Lower leg skin (tissue), 3 donors: ENCODE measurements at regions not wholly inside any gene's neighbourhood (a gene's known extent, or its start where the extent isn't known, plus 50 kb on each side); places are given as distances from the start of the nearest gene placed in this dataset.
"Not testable (repeated sequence)": the region's sequence is repeated elsewhere in the genome, so short reads cannot be mapped to it uniquely, and the experiment has no call there.

Experiments
- CTCF ChIP-seq, 3 donors: fragments of 450-650 bp; IDR thresholded peaks; one replicate each; pipeline ENCODE4 v1.5.1; 2016; ENCODE audit warnings: antibody characterized with exemption in 3 of 3, mild to moderate bottlenecking in 3 of 3, moderate library complexity in 2 of 3
- POLR2A ChIP-seq, 2 donors: fragments of 450-650 bp; IDR thresholded peaks; one replicate each; pipeline ENCODE4 v1.6.1; 2016 to 2017; ENCODE audit warnings: antibody characterized with exemption in 2 of 2, mild to moderate bottlenecking in 1 of 2, moderate library complexity in 1 of 2

GRCh38 chr6:27774264-27774600, 138.0 kb downstream of the OR2B2 start:
- TF ChIP-seq POLR2A, CTCF (IDR thresholded peaks at IDR 0.05): not testable (repeated sequence)
